ENCODE measurements at regions not wholly inside any gene's neighbourhood (a gene's known extent, or its start where the extent isn't known, plus 50 kb on each side); places are given as distances from the start of the nearest gene placed in this dataset.

DNA sequence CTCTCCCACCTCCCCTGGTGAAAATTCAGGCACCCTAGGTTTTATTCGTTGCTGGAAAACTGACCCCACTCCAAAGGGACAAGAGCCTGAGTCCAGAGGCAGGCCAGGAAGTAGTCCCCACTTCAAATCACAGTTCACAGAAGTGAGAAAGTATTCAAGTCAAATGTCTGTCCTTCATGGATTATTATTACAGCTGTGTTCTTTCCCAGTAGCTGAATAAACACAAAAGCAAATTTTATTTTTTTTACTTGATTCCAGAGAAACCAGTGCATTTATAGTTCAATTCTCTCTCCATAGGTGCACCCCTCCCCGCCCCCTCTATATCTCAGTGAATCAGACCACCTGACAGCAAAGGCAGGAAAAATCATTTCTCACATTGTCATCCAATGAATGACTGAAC is 113.8 kb upstream of the COL1A2 start:
- no peaks in the 10 kb centered on the region for H3K9me2 ChIP-seq (ENCODE audit: insufficient read depth, low read length)
- H3K4me2 ChIP-seq (ENCODE audit: low read length): no peak overlapping the region
- H3K27ac ChIP-seq (ENCODE audit: low read length): peak overlapping the region; percentile 53
- H2AFZ ChIP-seq (ENCODE audit: low read depth, low read length): no peak overlapping the region
- H3K79me2 ChIP-seq (replicated peaks; ENCODE audit: insufficient read depth, low read length): no peaks in the 10 kb centered on the region
- H3K4me3 ChIP-seq (ENCODE audit: low read length): no peak overlapping the region
- TF ChIP-seq EZH2 (IDR thresholded peaks at IDR 0.05; ENCODE audit: borderline replicate concordance, insufficient read depth, low read length, poor library complexity, severe bottlenecking): no peak
- TF ChIP-seq REST (IDR thresholded peaks at IDR 0.05; ENCODE audit: borderline replicate concordance): no peak
- TF ChIP-seq SMC3 (conservative IDR thresholded peaks at IDR 0.05; ENCODE audit: poor library complexity): no peak
- no peak for TF ChIP-seq CTCF (IDR thresholded peaks at IDR 0.05; ENCODE audit: poor library complexity, severe bottlenecking)
- no peak for TF ChIP-seq RAD21 (conservative IDR thresholded peaks at IDR 0.05)
- no peak for TF ChIP-seq EP300 (conservative IDR thresholded peaks at IDR 0.05; ENCODE audit: poor library complexity, severe bottlenecking)
- TF ChIP-seq POLR2AphosphoS5 (IDR thresholded peaks at IDR 0.05): no peak
- TF ChIP-seq TAF1 (IDR thresholded peaks at IDR 0.05; ENCODE audit: low read depth): no peak
- TF ChIP-seq MXI1 (conservative IDR thresholded peaks at IDR 0.05; ENCODE audit: poor library complexity, severe bottlenecking): no peak
- H3K9me3 ChIP-seq (ENCODE audit: low read length): no peaks in the 10 kb centered on the region
- no peaks in the 10 kb centered on the region for H3F3A ChIP-seq (ENCODE audit: insufficient read depth, low read length, poor library complexity, severe bottlenecking)
- H3K36me3 ChIP-seq (ENCODE audit: insufficient read depth, low read length): no peaks in the 10 kb centered on the region
- no peaks in the 10 kb centered on the region for H4K20me1 ChIP-seq (ENCODE audit: insufficient read depth)
- H3K27me3 ChIP-seq (ENCODE audit: insufficient read depth, low read depth, low read length): no peaks in the 10 kb centered on the region
- no peak overlapping the region for H3K9ac ChIP-seq (ENCODE audit: low read length)

- no peak overlapping the region for H3K27ac ChIP-seq (ENCODE audit: low read length)
- no peak overlapping the region for H3K4me3 ChIP-seq (ENCODE audit: low read length)
- no peaks in the 10 kb centered on the region for H3K9me2 ChIP-seq (ENCODE audit: insufficient read depth, low read length)
- no peak overlapping the region for H3K9ac ChIP-seq (ENCODE audit: low read length)
- no peaks in the 10 kb centered on the region for H3K27me3 ChIP-seq (ENCODE audit: insufficient read depth, low read depth, low read length)
- no peaks in the 10 kb centered on the region for H4K20me1 ChIP-seq (ENCODE audit: insufficient read depth)
- H3K36me3 ChIP-seq (ENCODE audit: insufficient read depth, low read length): no peaks in the 10 kb centered on the region
- no peak overlapping the region for H3K4me2 ChIP-seq (ENCODE audit: low read length)
- no peaks in the 10 kb centered on the region for H3K9me3 ChIP-seq (ENCODE audit: low read length)
- no peak overlapping the region for H2AFZ ChIP-seq (ENCODE audit: low read depth, low read length)
- no peak for TF ChIP-seq EZH2 (IDR thresholded peaks at IDR 0.05; ENCODE audit: borderline replicate concordance, insufficient read depth, low read length, poor library complexity, severe bottlenecking)
- no peak for TF ChIP-seq POLR2AphosphoS5 (IDR thresholded peaks at IDR 0.05)
- no peak for TF ChIP-seq CTCF (IDR thresholded peaks at IDR 0.05; ENCODE audit: poor library complexity, severe bottlenecking)
- TF ChIP-seq RAD21 (conservative IDR thresholded peaks at IDR 0.05): no peak
- TF ChIP-seq REST (IDR thresholded peaks at IDR 0.05; ENCODE audit: borderline replicate concordance): no peak
- no peak for TF ChIP-seq TAF1 (IDR thresholded peaks at IDR 0.05; ENCODE audit: low read depth)
- no peak for TF ChIP-seq SMC3 (conservative IDR thresholded peaks at IDR 0.05; ENCODE audit: poor library complexity)
- no peak for TF ChIP-seq MXI1 (conservative IDR thresholded peaks at IDR 0.05; ENCODE audit: poor library complexity, severe bottlenecking)
- no peak for TF ChIP-seq EP300 (conservative IDR thresholded peaks at IDR 0.05; ENCODE audit: poor library complexity, severe bottlenecking)
- no peaks in the 10 kb centered on the region for H3F3A ChIP-seq (ENCODE audit: insufficient read depth, low read length, poor library complexity, severe bottlenecking)
- H3K79me2 ChIP-seq (replicated peaks; ENCODE audit: insufficient read depth, low read length): no peaks in the 10 kb centered on the region
Observed at GRCh38 chr7:94284104-94284503, 110.6 kb upstream of the COL1A2 start.
